H9 (cell line): ENCODE measurements at regions not wholly inside any gene's neighbourhood (a gene's known extent, or its start where the extent isn't known, plus 50 kb on each side); places are given as distances from the start of the nearest gene placed in this dataset.

Experiments
- DNase-seq: peaks from one replicate; pipeline ENCODE4 v3.0.0-alpha.2; 2017
- H2AFZ ChIP-seq: one replicate; pipeline ENCODE4 v1.6.1; 2013; ENCODE audit warnings: mild to moderate bottlenecking, low read length, control low read depth, moderate library complexity
- H2AK5ac ChIP-seq: 2 replicates; pipeline ENCODE4 v1.6.1; 2013; ENCODE audit warnings: low read length, control low read depth, mixed read lengths; ENCODE audit not compliant: insufficient read length
- H2BK120ac ChIP-seq: one replicate; pipeline ENCODE4 v1.6.1; 2013; ENCODE audit warnings: low read depth, mild to moderate bottlenecking, low read length, control low read depth, inconsistent platforms; ENCODE audit not compliant: poor library complexity, severe bottlenecking
- H2BK12ac ChIP-seq: 2 replicates; pipeline ENCODE4 v1.6.1; 2013; ENCODE audit warnings: low read length, control low read depth, mixed read lengths, low read depth; ENCODE audit not compliant: insufficient read length
- H2BK15ac ChIP-seq: 2 replicates; pipeline ENCODE4 v1.6.1; 2013; ENCODE audit warnings: low read depth, low read length, control low read depth
- H2BK20ac ChIP-seq: one replicate; pipeline ENCODE4 v1.6.1; 2013; ENCODE audit warnings: low read depth, mild to moderate bottlenecking, low read length, control low read depth, inconsistent platforms; ENCODE audit not compliant: poor library complexity, severe bottlenecking
- H2BK5ac ChIP-seq: 2 replicates; pipeline ENCODE4 v1.6.1; 2013; ENCODE audit warnings: low read length, control low read depth, mixed read lengths; ENCODE audit not compliant: insufficient read length
- H3K14ac ChIP-seq: 2 replicates; pipeline ENCODE4 v1.6.1; 2013; ENCODE audit warnings: low read length, control low read depth; ENCODE audit not compliant: insufficient read depth
- H3K18ac ChIP-seq: 2 replicates; pipeline ENCODE4 v1.6.1; 2013; ENCODE audit warnings: low read depth, mild to moderate bottlenecking, mixed read lengths, low read length, control low read depth; ENCODE audit not compliant: insufficient read length
- H3K23ac ChIP-seq: 2 replicates; pipeline ENCODE4 v1.6.1; 2013; ENCODE audit warnings: low read length, control low read depth, mixed read lengths, low read depth; ENCODE audit not compliant: insufficient read length
- H3K23me2 ChIP-seq: 2 replicates; pipeline ENCODE4 v1.6.1; 2013; ENCODE audit warnings: low read depth, mild to moderate bottlenecking, mixed read lengths, low read length, control low read depth; ENCODE audit not compliant: insufficient read length, poor library complexity, severe bottlenecking
- H3K27ac ChIP-seq: 2 replicates; pipeline ENCODE4 v1.5.1; 2013; ENCODE audit warnings: low read length, control low read depth, mixed read lengths, low read depth; ENCODE audit not compliant: insufficient read length
- H3K27me3 ChIP-seq: 2 replicates; pipeline ENCODE4 v1.6.1; 2013; ENCODE audit warnings: low read length, control low read depth, inconsistent platforms; ENCODE audit not compliant: insufficient read depth
- H3K4ac ChIP-seq: 2 replicates; pipeline ENCODE4 v1.6.1; 2013; ENCODE audit warnings: low read depth, mild to moderate bottlenecking, control low read depth, inconsistent platforms, low read length, moderate library complexity
- H3K4me1 ChIP-seq: 2 replicates; pipeline ENCODE4 v1.6.1; 2013; ENCODE audit warnings: low read length, control low read depth, inconsistent platforms; ENCODE audit not compliant: insufficient read depth
- H3K4me2 ChIP-seq: 2 replicates; pipeline ENCODE4 v1.6.1; 2013; ENCODE audit warnings: low read length, control low read depth, mixed read lengths; ENCODE audit not compliant: insufficient read length, insufficient read depth
- H3K56ac ChIP-seq: 2 replicates; pipeline ENCODE4 v1.6.1; 2013; ENCODE audit warnings: low read depth, mild to moderate bottlenecking, mixed read lengths, low read length, control low read depth; ENCODE audit not compliant: insufficient read length
- H3K79me1 ChIP-seq: 2 replicates; pipeline ENCODE4 v1.6.1; 2013; ENCODE audit warnings: low read depth, mild to moderate bottlenecking, moderate library complexity, low read length, control low read depth, inconsistent platforms; ENCODE audit not compliant: insufficient read depth, poor library complexity, severe bottlenecking
- H3K79me2 ChIP-seq: 2 replicates; pipeline ENCODE4 v1.6.1; 2013; ENCODE audit warnings: low read length, control low read depth, inconsistent platforms; ENCODE audit not compliant: insufficient read depth
- H3K9ac ChIP-seq: 2 replicates; pipeline ENCODE4 v1.6.1; 2013; ENCODE audit warnings: low read length, control low read depth, mixed read lengths; ENCODE audit not compliant: insufficient read length; ENCODE audit errors: extremely low read depth
- H3K9me3 ChIP-seq: one replicate; pipeline ENCODE4 v1.6.1; 2013; ENCODE audit warnings: low read depth, low read length, inconsistent platforms; ENCODE audit not compliant: control insufficient read depth
- H3T11ph ChIP-seq: one replicate; pipeline ENCODE4 v1.6.1; 2013; ENCODE audit warnings: mild to moderate bottlenecking, low read length, control low read depth, inconsistent platforms
- H4K20me1 ChIP-seq: one replicate; pipeline ENCODE4 v1.6.1; 2013; ENCODE audit not compliant: control insufficient read depth, insufficient read length, insufficient read depth
- H4K5ac ChIP-seq: 2 replicates; pipeline ENCODE4 v1.6.1; 2013; ENCODE audit warnings: low read depth, mild to moderate bottlenecking, mixed read lengths, low read length, control low read depth; ENCODE audit not compliant: insufficient read length
- H4K8ac ChIP-seq: replicated peaks from 2 replicates; pipeline ENCODE4 v1.6.1; 2013; ENCODE audit warnings: low read length, control low read depth, mixed read lengths, low read depth; ENCODE audit not compliant: insufficient read length
- H4K91ac ChIP-seq: 2 replicates; pipeline ENCODE4 v1.6.1; 2013; ENCODE audit warnings: low read depth, mild to moderate bottlenecking, moderate library complexity, mixed read lengths, low read length, control low read depth; ENCODE audit not compliant: insufficient read length
- H3K27ac Mint-ChIP-seq, 3 experiments: 2 replicates in 2 of 3; 3 replicates in 1 of 3; pipeline ENCODE4 v1.8.0; 2020 to 2021; ENCODE audit warnings: mixed read lengths in 3 of 3, mild to moderate bottlenecking in 1 of 3, moderate library complexity in 1 of 3
- H3K27me3 Mint-ChIP-seq: 2 replicates; pipeline ENCODE4 v1.8.0; 2021; ENCODE audit warnings: low read depth, mild to moderate bottlenecking, moderate library complexity, mixed read lengths
- H3K36me3 Mint-ChIP-seq, 3 experiments: 2 replicates in 2 of 3; 3 replicates in 1 of 3; pipeline ENCODE4 v1.8.0; 2020 to 2021; ENCODE audit warnings: low read depth in 3 of 3, mixed read lengths in 3 of 3; ENCODE audit not compliant: insufficient read depth in 1 of 3
- H3K4me1 Mint-ChIP-seq, 2 experiments: 2 replicates each; pipeline ENCODE4 v1.8.0; 2020; ENCODE audit warnings: mixed read lengths in 2 of 2
- H3K4me3 Mint-ChIP-seq, 2 experiments: 2 replicates in 1 of 2; 3 replicates in 1 of 2; pipeline ENCODE4 v1.8.0; 2020 to 2021; ENCODE audit warnings: mild to moderate bottlenecking in 2 of 2, mixed read lengths in 2 of 2, moderate library complexity in 1 of 2
- H3K9me3 Mint-ChIP-seq, 2 experiments: 2 replicates in 1 of 2; 3 replicates in 1 of 2; pipeline ENCODE4 v1.8.0; 2020; ENCODE audit warnings: mild to moderate bottlenecking in 2 of 2, mixed read lengths in 2 of 2, moderate library complexity in 1 of 2
- WGBS: extraction: QIAGEN DNeasy Blood & Tissue Kit; methylation state at CpG from one replicate; pipeline ENCODE4 v1.1.7; 2013; ENCODE audit warnings: missing lambda C conversion rate, low lambda C conversion rate, mixed read lengths; ENCODE audit not compliant: insufficient read length; ENCODE audit errors: extremely low coverage; 5-methylcytosine and 5-hydroxymethylcytosine counted together
- TF ChIP-seq, protein P1 (sequence below): fragments of 200-600 bp; sonication (generic); conservative IDR thresholded peaks from 3 replicates; pipeline ENCODE4 v1.8.0; 2021; ENCODE audit warnings: antibody characterized with exemption, mild to moderate bottlenecking

DNA sequence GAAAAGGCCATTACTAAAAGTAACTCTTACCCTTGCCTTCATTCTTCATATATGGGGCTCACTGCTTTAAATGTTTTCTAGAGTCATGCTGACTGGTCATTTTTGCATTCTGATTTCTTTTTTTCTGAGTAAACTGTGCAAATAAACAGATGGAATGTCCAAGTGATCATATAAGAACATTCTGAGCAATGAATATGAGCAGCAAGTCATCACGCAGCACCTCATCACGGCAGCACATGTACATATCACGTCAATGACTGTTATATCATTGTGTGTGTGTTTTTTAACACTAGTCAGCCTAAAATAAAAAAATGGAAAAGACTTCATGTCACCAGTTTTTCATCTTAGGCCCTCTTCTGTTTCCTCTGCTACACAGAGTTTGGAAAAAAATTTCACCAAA is 490.0 kb upstream of the ZFHX3 start:
- Histone ChIP-seq H4K20me1 (no peaks in the 10 kb centered on the region), H3K27ac (no peak overlapping the region), H3K4me1 (no peaks in the 10 kb centered on the region), H2BK120ac (no peak overlapping the region), H2AFZ (no peak overlapping the region), H3K79me1 (no peaks in the 10 kb centered on the region), H3K4me2 (no peak overlapping the region), H3K14ac (no peak overlapping the region), H3K9ac (no peak overlapping the region), H2BK12ac (no peak overlapping the region), H3K9me3 (no peaks in the 10 kb centered on the region), H4K5ac (no peak overlapping the region), H3K4ac (no peak overlapping the region), H2AK5ac (no peak overlapping the region), H3T11ph (no peak overlapping the region), H3K27me3 (no peaks in the 10 kb centered on the region), H3K56ac (no peak overlapping the region), H2BK5ac (no peak overlapping the region), H2BK20ac (no peak overlapping the region), H3K23ac (no peak overlapping the region), H3K79me2 (no peaks in the 10 kb centered on the region), H4K8ac (no peak overlapping the region), H3K18ac (no peak overlapping the region), H2BK15ac (no peak overlapping the region), H4K91ac (no peak overlapping the region), H3K23me2 (no peaks in the 10 kb centered on the region)
- H3K27ac Mint-ChIP-seq, result no peak overlapping the region
- WGBS, result no CpG with 5 or more reads among the region's 3 CpGs
- TF ChIP-seq, protein P1, sequence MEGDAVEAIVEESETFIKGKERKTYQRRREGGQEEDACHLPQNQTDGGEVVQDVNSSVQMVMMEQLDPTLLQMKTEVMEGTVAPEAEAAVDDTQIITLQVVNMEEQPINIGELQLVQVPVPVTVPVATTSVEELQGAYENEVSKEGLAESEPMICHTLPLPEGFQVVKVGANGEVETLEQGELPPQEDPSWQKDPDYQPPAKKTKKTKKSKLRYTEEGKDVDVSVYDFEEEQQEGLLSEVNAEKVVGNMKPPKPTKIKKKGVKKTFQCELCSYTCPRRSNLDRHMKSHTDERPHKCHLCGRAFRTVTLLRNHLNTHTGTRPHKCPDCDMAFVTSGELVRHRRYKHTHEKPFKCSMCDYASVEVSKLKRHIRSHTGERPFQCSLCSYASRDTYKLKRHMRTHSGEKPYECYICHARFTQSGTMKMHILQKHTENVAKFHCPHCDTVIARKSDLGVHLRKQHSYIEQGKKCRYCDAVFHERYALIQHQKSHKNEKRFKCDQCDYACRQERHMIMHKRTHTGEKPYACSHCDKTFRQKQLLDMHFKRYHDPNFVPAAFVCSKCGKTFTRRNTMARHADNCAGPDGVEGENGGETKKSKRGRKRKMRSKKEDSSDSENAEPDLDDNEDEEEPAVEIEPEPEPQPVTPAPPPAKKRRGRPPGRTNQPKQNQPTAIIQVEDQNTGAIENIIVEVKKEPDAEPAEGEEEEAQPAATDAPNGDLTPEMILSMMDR, result no peak
- H3K27me3 Mint-ChIP-seq, result peaks cover 3% of the 10 kb centered on the region; the same call in 1 of the 2 replicates
- H3K9me3 Mint-ChIP-seq, result peaks cover 0 to 4% of the 10 kb centered on the region in 2 experiments; a peak in 1 of 5 replicates
- no peaks in the 10 kb centered on the region; a peak in 1 of 4 replicates for H3K4me1 Mint-ChIP-seq
- H3K4me3 Mint-ChIP-seq, result no peak overlapping the region
- DNase-seq, result no peak
- no peaks in the 10 kb centered on the region for H3K36me3 Mint-ChIP-seq
